ENCODE measurements at regions not wholly inside any gene's neighbourhood (a gene's known extent, or its start where the extent isn't known, plus 50 kb on each side); places are given as distances from the start of the nearest gene placed in this dataset.

DNA sequence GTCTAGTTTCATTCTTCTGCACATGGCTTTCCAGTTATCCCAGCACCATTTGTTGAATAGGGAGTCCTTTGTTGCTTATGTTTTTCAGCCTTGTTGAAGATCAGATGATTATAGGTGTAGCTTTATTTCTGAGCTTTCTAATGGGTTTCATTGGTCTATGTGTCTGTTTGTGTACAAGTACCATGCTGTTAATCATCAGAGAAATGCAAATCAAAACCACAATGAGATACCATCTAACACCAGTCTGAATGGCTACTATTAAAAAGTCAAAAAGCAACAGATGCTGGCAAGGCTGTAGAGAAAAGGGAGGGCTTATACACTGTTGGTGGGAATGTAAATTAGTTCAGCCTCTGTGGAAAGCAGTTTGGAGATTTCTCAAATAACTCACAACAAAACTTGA lies 321.5 kb upstream of the PTBP2 start:
- Histone ChIP-seq H3K9me3 (replicated peaks; ENCODE audit: control insufficient read depth, insufficient read depth, low read depth, low read length) (no peaks in the 10 kb centered on the region), H4K20me1 (replicated peaks; ENCODE audit: control insufficient read depth, insufficient read depth, low read length) (no peaks in the 10 kb centered on the region), H3K4me2 (ENCODE audit: insufficient read depth, low read length) (no peak overlapping the region), H3K27ac (ENCODE audit: extremely low read depth, low read depth, low read length) (no peak overlapping the region), H3K36me3 (ENCODE audit: control insufficient read depth, insufficient read depth, low read length) (no peaks in the 10 kb centered on the region), H3K4me3 (no peak overlapping the region), H3K27me3 (ENCODE audit: control insufficient read depth in 2 of 2, insufficient read depth in 2 of 2, low read length in 2 of 2) (no peaks in the 10 kb centered on the region), H2AFZ (ENCODE audit: low read depth, low read length) (no peak overlapping the region), H3K4me1 (replicated peaks in 1 of 2; ENCODE audit: control insufficient read depth in 2 of 2, insufficient read depth in 2 of 2, low read length in 2 of 2) (no peaks in the 10 kb centered on the region), H3K9me1 (ENCODE audit: control insufficient read depth, insufficient read depth, low read length) (no peaks in the 10 kb centered on the region), H3K9ac (ENCODE audit: insufficient read depth in 1 of 2, low read depth in 2 of 2, low read length in 2 of 2) (no peak overlapping the region), H3K79me2 (ENCODE audit: control insufficient read depth, insufficient read depth, low read length) (no peaks in the 10 kb centered on the region)
- FAIRE-seq (no peak), DNase-seq (ENCODE audit: extremely low read depth in 1 of 4, low spot score in 3 of 4) (no peak), ATAC-seq (no peak)
- TF ChIP-seq PURB (CRISPR knock-in tag; IDR thresholded peaks at IDR 0.05; ENCODE audit: low read depth): no peak
- TF ChIP-seq HES1 (IDR thresholded peaks at IDR 0.05; ENCODE audit: low read depth): no peak
- no peak for TF ChIP-seq ZBTB9 (CRISPR knock-in tag; IDR thresholded peaks at IDR 0.05)
- TF ChIP-seq ZNF436 (CRISPR knock-in tag; IDR thresholded peaks at IDR 0.05): no peak
- TF ChIP-seq ZNF75A (CRISPR knock-in tag; IDR thresholded peaks at IDR 0.05): no peak
- TF ChIP-seq ZNF217 (CRISPR knock-in tag; IDR thresholded peaks at IDR 0.05): no peak
- BruUV-seq (replicated peaks): no TSS peak
- POLR2A ChIA-PET: no interaction called here
- CTCF ChIA-PET (ENCODE audit: low intra/inter-chr PET ratio): no interaction called here
- intact Hi-C loops (cut with micrococcal nuclease) (no loop called here), in situ Hi-C loops (cut with MboI) (no loop called here)
